ENCODE measurements at regions not wholly inside any gene's neighbourhood (a gene's known extent, or its start where the extent isn't known, plus 50 kb on each side); places are given as distances from the start of the nearest gene placed in this dataset.

GRCh38 chr20:22465622-22466446 is 118.5 kb downstream of the FOXA2 start:
- no peak for DNase-seq

- no peak for DNase-seq
Observed at GRCh38 chr20:22464312-22465003, 119.9 kb downstream of the FOXA2 start.

DNA sequence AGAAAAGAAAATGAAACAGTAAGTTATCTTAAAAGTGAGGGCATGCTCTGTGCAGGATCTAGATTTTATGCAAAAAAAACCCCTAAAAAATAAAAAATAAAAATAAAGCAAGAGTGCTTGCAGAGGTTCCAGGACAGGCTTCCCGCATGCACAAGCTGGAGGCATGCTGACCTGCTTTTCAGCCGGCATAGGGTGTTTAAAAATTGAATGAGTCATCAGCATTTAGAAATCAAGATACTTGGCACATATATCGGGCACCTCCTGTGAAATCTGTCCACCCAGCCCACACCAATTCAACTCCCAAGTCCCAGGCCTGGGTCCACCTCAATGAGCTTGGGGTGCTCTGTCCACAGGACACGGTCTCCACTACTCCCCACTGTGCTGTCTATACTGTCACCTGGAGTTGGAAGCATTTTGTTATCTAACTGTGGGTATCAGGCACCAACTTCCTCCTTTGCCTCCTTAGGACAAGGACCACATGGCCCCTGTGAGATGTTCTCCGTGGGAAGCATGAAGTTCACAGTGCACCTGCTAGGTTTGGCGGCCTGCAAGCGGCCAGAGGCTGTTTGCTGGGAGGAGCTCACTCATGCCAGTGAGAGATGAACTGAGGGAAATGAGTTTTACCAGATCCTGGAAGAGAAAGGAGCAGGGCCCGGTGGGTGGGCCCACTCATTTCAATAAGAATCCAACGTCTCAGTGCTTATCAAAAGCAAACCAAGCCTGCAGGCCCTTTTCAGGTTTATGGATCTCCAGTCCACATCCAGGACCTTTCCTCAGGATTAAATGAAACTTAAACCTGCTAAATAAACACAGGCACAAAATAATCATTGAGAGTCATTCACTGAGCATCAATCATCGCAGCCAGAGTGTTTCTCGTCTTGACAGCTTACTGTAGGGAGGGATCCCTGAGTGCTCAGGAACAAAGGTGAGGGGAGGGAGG is 121.1 kb downstream of the FOXA2 start:
- no peak for DNase-seq

DNA sequence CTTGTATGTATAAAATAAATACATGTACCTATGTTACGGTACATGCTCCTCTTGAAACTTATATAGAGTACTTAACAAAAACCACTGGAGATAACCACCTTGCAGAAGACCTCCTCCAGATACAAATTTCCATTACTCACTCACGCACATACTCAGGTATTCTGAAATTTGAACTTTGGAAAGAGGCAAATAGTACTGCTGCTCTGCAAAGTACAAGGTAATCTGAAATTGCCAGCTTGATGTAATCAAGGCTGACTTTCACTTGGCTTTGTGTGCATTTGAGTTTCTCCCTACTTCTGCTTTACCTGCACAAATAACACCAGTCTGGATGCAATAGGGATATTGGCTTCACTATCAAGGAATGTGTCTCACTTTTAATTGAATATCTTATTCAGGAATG is 123.6 kb downstream of the FOXA2 start:
- DNase-seq = no peak

DNA sequence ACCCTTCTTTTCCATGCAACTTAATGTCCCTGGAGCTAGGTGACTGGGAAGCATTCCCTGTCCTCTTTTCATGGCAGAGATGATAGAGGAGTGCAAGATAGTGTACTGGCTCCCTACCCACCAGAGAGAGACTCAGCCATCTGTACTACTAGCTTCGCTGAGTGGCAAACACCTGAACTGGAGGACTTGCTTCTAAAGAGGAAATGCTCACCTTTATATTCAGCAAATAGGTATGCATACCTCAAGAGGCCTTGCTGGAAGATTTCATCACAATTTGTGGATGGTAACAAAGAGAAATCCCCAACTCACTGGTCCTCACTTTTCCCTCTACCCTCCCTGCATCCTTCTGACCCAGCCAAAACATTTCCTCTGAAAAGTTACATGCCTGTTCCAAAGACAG is 124.1 kb downstream of the FOXA2 start:
- no peak for DNase-seq

- no peak for DNase-seq
Observed at GRCh38 chr20:22459754-22460153, 124.6 kb downstream of the FOXA2 start.

GRCh38 chr20:22456109-22456508 is 128.3 kb downstream of the FOXA2 start:
- no peak for DNase-seq

DNA sequence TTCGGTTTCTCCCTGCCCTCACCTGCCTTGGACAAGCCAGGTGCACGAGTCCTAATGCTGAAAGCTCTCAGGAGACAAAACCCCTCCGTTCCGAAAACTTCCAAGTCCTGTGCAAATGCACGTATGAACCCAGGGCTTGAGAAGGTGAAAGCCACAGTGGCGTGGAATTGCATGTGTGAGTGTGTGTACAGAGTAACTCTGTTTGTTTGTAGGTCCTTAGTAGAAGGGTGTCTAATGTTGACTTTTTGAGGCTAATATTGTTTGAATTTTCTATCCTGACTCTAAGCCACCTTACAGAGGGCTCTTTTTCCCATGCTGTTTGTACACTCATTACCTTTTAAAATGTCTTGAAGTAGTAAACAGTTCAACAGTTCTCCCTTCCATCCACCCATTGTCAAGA is 129.1 kb downstream of the FOXA2 start:
- no peak for DNase-seq

GRCh38 chr20:22453244-22454080 is 130.9 kb downstream of the FOXA2 start:
- DNase-seq = no peak

DNA sequence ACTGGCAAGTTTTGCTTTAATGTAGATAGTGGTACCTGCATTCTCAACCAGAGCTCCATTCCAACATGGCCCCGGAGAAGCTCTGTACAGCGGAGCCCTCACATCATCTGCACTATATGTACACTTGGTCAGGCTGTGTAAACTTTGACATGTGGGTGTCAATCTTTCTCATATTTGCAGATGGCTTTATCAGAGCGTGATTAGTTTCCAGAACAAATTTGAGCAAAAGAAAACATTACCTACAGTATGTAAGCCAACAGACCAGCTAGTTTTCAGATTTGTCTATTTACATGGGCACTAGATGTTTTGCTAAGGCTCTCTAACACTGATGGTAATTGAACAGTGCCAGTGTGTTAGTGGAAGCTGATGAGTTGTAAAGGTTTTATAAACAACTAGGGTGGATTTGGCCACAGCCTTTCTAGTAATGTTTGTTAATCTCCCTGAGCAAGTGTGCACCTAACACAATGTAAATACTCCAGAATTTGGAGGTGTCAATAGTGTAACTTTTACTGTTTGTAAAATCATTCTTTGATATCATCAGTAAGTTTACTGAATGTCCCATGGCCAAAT is 131.8 kb downstream of the FOXA2 start:
- DNase-seq = no peak

GRCh38 chr20:22450537-22450936 is 133.8 kb downstream of the FOXA2 start:
- DNase-seq = no peak

DNA sequence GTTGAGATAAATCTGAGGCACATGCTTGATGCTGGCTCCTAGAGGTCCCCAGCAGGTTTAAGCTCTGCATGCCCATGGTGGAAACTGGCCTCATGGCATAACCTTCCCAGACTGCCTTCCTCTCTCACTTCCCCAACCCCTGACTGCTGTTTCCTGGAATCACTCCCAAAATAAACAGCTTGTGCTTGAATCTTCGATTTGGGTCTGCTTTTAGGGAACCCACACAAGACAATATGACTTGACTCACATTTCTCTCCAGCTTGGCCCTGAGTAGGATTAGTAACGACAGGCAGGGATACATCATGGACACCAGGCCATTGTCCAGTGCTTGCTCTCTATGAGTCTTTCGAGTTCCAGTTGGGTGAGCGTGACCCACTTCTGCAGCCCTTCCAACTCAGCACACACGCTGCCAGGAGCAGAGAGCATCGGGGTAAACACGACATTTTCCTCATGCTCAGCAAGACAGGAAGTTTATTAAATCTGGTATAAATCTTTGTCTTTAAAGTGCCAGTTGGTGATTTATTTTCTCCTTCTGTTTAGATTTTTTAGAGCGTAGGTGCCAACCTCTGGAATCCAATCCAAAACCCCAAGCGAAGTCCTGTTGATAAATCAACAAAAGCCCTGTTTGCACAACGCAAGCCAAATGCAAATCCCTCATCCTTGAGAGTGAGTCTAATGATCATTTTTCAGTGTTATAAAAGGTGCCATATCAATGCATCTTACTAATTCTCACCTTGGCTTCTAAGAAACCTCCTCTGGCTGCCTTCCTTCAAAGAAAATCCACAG is 135.0 kb downstream of the FOXA2 start:
- DNase-seq = no peak

DNA sequence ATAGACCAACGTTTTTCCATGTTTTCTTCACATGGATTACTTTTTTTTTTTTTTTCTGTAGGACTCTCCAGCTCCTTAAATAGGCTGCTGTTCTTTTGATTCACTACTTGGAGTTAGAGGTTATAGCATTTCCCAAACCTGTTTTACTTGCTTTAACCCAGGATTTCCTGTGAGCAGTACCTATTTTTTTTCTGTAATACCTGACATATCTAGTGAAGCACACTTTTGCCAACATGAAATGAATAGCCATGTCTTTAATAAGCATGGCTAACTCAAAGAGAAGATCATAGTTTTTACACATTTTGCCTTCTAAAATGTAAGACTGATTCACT is 137.0 kb downstream of the FOXA2 start:
- no peak for DNase-seq

DNA sequence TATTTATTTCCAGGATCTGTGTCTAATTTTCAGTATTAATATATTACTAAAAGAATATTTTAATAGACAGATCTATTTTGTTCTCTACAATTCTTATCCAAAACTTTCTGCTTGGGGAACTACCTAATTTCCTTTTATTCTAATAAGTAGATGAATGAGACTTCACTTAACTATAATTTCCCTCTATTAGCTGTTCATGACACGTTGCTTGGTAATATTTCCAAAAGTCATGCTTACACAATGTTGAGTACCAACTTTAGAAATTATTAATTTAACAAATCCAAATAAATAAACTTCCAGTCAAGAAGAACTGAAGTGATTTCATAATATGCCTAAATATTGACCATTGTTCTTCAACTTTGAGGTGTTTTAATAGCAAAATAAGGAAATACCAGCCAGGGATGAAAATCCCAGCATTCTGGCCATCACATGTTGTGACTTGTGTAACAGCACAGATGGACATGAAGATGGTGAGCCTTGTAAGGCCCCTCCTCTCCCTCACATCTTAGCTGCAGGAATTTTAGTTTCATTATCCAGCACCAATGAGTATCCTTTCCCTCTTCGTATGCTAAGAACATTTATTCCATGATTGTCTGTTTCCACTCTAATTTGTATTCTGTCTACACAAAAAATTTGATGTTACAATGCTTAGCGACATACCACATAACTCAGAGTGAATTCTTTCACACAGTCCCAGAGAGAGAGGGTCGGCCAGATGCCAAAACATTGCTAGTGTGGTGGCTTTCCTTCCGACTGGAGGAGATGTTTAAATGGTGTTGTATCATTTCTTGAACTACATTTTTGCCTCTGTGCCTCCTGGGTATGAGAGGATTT is 137.5 kb downstream of the FOXA2 start:
- no peak for DNase-seq

GRCh38 chr20:22442318-22442717 is 142.1 kb downstream of the FOXA2 start:
- DNase-seq = no peak

- DNase-seq = no peak
Observed at GRCh38 chr20:22438926-22439325, 145.4 kb downstream of the FOXA2 start.

DNA sequence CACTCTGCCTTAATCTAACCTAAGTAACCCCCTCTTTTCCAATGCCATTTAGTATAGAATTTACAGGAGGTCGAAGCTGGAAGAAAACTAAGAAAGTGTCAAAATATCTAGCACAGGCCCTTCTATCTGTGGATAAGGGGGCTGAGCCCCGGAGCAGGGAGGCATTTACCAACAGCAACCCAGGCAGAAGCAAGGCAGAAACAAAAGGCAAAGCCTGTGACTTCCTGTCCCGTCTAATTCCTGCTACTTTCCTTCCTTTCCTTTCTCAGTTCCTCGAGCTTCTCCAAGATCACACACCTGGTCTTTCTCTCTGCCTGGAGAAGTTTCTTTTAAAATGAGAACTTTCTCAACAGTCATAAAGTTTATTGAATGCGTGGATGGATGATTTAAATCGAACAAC is 146.0 kb downstream of the FOXA2 start:
- DNase-seq = no peak

DNA sequence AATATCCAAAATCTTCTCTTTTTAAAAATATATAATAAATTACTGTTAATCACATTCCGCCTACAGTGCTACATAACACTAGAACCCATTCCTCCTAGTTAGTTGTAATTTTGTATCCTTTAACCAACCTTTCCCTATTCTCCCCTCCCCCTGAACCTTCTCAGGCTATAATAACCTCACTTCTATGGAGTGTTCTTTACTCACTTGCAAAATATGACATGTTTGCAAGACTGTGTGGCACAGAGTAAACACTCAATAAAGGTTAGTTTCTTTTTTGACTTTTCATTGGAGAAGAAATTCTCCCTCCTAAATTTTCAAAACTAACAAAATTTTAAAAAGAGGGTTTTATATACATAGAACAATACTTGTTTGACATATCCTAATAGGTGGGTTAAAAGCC is 147.0 kb downstream of the FOXA2 start:
- no peak for DNase-seq

DNA sequence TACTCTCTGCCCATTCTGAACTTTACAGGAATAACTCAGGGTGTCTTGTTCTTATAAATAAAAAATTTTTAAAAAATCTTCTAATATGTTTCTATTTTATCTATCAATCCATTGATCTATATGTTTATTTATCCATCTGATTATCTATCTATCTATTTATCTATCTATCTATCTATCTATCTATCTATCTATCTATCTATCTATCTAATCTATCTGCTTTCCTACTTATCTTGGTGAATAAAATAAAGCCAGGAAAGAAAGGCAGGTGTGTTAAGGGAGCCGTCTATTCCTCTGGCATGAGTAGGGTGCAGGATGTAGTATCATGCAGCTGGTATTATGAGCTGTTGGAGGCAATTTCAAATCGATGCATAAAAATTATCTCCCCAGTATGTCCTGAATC is 153.0 kb downstream of the FOXA2 start:
- no peak for DNase-seq

- DNase-seq = no peak
Observed at GRCh38 chr20:22430746-22431168, 153.6 kb downstream of the FOXA2 start.
